NK-92 treated with Interleukin-12 subunit alpha and Interleukin-12 subunit beta, amount 100 ng/mL, for 24 hours (cell line): ENCODE measurements at regions not wholly inside any gene's neighbourhood (a gene's known extent, or its start where the extent isn't known, plus 50 kb on each side); places are given as distances from the start of the nearest gene placed in this dataset.

Experiments used
- DNase-seq: peaks from one replicate; lab custom pipeline; 2025; lab: John Stamatoyannopoulos, UW

DNA sequence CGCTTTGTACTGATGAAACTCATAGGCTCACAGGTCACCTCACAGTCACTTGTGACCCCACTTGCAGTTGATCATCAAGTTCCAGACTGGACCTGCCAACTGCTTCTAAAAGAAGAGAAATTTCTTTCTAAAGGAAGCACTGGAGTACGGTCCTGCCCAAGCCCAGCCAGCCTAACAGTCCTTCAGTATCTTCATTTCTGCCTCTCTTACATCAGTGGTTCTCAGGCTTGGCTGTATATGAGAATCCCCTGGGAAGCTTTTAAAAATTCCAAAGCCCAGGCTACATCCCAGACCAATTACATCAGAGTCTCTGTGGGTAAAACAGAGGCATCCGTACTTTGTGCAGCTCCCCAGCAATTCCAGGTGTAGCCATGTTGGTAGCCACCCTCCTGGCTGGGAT lies 282.1 kb downstream of the NFIB start:
- no peak for DNase-seq

DNA sequence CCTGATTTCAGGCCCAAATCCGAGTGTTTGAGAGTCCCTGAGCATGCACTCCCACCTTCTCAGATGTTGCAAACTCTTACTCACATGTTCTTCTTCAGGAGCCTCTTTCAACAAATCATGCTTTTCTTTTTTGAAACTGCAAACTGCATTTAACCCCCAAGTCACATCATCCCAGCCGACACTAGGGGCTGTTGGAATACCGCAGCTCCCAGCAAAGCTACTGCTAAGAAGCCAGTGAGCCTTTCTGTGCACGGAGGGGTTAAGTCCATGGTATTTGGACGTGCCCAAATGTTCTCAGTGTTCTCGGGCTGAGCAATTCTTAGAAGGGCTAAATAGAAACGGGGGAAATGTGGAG lies 282.9 kb downstream of the NFIB start:
- no peak for DNase-seq

DNA sequence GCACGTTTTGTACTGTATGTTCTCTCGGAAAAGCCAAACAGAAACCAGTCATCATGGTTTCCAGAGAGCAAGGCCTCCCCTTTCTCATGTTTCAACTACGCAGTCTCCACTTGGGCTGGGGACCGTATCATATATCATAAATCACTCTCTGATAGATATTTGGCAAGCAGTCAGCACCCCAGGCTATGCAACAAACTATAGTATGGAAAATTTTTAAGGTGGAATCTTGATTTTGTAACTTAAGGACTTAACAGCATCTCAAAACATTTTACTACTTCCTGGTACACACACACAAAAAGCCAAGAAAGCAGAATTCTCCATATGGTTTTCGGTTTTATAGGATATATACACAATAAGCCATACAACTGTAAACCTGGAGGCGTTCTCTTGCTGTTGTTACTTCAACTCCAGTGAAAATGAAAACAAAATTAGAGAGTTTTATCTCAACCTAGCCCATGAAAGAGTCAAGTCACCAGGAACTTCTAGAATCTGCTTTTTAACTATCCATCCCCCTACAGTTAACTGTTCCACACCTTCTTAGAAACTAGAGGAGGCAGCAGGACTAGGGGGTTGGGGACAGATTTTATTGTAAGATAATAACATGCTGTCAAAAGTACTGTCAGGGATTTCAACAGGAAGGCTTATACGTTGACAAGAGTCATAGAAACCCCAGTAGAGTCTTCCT lies 283.4 kb downstream of the NFIB start:
- DNase-seq, result no peak

DNA sequence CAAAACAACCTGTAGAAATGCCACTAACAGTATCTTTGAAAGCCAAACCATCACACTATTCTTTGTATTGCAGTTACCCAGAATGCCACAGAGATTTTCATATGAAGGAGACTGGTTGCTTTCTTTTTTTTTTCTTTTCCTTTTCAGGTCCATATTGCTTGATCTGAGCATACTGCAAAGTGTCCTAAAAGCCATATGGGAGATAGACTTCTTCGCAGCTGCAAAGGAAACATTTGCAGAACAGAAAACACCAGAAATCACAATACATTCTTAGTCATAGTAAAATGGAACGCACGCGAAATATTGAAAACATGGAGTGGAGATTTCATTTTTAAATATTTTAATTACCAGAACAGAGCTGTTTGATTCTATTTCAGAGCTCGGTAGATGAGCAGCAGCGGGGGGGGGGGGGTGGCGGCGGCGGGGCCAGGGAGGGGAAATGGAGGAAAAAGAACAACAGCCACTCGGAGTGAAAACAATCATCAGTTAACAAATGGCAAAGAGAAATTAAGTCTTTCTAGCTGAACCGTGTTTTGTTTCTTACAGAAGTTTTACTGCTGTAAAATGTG lies 284.1 kb downstream of the NFIB start:
- no peak for DNase-seq

DNA sequence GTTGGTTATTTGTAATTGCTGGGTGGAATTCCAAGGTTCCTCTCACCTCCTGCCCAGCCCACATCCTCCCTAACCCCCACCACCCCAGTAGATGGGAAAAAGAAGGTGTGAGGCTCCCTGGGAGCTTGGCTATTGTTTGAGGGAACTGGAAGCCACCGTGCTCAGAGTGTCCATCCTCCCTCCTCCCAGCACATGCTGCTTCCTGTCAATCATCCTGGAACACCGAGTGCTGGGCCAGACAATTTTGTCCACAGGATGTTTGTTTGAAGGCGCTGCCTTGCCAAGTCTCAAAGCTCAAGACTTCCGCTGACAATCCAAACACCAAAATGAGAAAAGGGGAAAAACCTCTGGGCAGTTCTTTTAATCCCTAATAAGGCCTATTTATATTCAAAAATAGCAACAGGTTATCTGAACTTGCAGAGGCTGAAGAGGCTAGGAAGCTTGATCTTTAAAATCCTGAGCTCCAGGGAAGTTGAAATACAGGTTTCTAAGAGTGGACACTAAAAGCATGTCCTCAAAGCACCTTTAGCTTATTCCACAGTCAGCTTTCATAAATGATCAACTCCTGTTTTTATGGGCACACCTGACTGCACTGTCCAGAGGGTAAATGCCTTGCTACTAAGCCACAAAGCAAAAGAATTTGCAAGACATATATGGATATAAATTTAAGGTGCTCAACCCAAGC lies 286.7 kb downstream of the NFIB start:
- DNase-seq, result no peak

DNA sequence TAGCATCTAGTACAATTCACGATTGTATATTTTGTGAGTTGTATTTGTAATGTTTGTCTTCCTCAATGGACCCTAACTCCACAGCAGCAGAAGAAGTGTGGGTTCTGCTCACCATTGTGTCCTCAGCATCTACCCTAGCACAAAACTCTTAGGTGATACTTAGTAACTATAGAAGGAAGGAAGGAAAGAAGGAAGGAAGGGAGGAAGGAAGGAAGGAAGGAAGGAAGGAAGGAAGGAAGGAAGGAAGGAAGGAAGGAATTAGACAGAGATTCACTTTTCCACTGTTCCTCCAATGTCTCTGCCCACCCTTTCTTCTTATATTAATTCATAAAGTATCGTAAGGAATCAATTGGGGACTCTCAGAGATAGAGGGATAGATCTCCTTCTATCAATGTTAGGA lies 288.2 kb downstream of the NFIB start:
- no peak for DNase-seq

DNA sequence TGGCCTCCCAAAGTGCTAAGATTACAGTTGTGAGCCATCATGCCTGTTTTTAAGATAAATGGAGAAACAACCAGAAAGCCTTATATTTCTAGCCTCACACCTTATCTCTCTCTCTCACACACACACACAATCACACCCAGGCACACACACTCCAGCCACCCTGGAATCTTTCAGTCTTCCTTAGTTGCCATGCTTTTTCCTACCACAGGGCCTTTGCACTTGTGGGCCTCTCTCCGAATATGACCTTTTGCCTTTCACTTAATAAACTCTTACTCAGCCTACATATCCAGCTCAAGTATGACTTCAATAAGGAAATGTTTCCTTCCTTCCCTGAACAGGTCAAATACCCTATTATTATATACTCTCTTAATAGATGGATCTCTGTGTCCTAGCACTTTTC lies 290.7 kb downstream of the NFIB start:
- no peak for DNase-seq

DNA sequence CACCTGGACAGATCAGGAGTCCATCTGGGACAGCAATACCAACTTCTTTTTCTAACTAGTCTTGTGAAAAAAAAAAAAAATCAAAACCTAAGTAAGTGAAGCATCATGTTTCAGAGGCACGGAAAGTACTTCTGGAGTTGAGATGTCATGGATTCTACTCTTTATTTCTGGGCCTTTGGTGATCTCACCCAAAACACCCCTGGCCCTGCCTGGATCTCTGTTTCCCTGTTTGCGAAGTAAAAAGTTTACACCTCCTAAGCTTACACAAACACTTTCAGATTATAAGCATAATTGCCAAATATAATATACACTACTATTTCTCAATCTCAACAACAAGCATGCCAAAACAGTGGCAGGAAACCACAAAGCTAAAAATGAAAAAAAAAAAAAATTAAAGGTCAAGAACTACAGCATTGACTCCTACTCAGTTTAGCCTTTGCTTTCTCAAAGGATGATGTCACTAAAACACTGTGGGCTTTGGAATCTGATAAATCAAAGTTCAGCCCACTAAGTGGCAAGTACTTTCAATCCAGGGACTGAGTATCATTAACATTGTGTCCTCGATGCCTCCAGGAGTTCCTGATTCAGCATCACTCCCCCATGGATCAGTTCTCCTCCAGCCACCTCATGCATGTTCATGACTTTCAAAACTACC lies 291.9 kb downstream of the NFIB start:
- no peak for DNase-seq

DNA sequence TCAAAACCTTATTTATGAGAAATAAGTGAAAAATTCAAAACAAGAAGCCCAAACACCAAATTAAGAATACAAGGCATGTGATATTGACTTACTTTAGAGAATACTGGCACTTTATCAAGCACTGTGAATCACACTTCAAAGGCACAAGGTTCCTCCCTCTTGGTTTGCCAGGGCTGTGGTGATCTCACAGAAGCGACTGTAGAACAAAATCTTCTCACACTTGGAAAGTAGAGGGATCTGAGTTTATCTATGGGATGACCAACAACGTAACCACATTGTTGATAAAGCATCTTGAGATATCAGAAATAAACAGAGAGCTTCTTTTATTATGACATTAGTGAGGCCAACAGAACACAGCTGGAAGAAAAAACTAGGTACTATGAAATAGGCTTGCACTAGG lies 295.9 kb downstream of the NFIB start:
- DNase-seq, result no peak

DNA sequence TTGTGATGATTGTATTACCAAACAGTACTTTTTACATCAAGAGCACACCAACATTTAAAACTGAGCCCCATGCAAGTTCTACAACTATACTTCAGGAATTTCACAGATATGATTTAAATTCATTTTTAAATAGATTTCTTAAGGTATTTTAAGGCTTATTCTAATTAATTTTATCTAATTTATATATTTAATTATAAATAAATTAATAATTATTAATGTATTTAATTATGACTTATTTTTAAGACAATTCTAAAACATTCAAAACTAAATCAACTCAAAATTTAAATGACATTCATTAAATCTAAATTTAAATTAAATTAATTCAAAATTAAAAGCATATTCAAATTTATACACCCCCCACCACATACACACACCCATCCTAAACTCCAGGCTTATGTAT lies 299.2 kb downstream of the NFIB start:
- no peak for DNase-seq

DNA sequence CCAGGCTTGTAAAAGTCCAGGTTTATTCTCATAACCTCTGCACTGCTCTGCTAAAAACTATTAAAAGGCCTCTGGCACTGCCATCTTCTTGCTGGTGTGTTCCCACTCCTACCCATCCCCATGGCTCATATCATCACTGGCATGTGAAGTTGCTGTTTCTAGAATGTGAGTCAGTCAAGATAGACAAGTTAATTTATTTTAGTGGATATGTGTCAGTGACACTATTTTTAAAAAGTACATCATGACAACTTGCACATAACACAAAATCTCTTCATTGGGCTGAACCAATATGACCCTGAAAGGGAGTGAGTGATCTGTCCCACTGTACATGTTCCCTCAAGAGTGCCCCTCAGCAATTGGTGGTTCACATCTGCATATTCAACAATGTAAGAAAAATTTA lies 299.7 kb downstream of the NFIB start:
- no peak for DNase-seq

DNA sequence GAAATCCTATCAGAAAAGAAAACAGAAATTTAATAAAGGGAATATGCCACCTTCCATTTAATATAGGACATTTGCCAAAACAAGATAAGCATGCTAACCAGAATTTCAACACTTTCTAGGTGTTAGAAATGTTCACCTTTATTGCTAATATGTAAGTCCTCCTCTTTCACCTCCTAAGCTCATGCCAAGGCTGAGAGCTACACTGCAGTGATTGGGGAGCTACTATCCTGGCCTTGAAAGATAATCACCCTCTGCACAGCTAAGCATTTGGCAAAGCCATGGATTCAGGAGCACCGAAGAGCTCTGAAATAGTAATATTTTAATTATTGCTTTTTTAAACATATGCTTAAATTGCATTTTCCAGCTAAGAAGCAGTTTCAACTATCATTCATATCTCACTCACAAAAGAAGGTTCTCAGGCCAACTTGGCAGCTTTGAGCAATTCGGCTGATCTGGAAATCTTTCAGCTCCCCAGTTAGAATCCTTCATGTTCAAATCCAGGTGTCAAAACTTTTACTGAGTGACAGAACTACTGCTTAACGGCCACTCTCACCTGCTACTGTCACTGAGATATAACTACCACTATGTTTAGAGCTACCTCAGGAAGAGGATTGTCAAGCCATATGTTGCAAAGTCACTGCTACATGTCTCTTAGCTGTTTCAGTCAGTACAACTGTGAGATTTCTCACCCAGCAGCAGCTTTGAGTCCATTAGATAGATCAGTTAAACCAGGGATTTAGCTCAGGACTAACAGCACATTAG lies 302.0 kb downstream of the NFIB start:
- DNase-seq, result no peak

DNA sequence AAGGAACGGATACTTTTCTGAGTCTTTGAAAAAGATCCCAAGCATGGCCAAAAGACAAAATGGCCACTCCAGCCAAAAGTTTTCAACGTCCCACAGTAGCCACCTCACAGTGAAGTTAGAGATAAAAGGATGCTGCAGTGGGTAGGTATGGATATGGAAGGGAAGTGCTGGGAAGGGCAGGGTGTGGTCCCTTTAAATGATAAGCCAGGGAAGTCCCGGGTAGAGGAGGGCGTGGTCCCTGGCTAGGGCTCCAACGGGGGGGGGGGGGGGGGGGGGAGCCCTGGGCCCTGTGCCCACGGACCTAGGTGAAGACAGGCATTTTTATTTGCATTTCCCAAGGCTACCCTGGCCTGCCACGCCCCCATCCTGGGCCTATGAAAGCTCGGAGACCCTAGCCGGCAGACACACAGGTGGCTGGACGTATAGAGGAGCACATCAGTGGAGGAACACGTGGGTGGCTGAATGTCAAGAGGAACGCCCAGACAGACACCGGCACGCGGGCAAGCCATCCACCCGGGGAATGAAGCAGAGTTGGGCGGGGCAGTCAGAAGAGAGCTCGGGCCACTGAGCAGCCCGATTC lies 306.7 kb downstream of the NFIB start:
- no peak for DNase-seq

DNA sequence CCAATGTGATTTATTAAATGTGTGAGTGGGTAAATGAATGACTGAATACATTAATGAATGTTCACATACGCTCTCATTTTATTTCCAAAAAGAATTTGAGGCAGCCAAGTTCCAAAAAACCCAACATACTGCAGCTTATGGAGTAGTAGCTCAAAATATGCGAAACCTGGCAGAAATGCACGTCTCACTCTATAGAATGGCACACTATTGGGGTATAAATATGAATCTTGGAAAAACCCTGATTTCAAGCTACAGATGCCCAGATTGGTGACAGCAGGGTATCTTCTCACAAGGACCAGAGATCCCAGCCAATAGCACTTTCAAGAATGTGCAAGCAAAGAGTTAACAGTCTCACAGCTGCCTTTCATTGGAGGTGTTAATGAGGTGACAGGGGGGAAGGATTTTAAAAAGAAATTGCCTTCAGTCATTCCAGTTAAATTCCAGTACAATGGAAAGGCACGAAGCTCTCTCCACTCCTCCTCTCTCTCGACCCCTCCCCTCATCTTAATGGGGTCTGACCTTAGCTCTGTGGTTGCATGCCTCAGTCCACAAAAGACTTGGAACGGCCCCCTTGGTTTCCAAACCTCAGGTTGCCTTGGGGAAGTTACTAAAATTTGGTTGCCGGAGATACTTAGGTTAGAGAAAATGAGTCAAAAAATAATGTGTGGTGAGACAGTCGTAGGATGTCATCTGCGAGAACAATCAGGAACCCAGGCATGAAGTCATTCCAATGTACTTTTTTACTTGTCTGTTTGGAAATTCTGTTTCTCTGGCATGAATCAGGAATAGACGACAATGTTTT lies 307.4 kb downstream of the NFIB start:
- DNase-seq, result no peak

DNA sequence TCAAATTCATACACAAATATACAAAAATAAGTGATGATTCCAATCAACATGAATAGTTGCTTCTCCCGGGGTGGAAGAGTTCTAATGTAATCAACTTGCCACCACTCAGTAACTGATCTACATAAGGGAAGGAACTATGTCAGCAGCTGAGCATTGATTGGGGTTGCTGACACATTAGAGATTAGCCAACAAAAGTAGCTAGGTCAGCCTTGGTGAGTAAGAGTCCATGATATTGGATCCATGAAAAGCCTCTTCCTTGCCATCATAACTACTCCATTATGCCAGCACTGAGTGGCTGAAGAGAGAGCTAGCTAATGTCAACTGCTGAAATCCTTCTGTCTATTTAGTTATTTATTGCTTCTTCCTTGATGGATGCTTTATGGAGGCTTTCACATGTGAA lies 309.8 kb downstream of the NFIB start:
- no peak for DNase-seq

DNA sequence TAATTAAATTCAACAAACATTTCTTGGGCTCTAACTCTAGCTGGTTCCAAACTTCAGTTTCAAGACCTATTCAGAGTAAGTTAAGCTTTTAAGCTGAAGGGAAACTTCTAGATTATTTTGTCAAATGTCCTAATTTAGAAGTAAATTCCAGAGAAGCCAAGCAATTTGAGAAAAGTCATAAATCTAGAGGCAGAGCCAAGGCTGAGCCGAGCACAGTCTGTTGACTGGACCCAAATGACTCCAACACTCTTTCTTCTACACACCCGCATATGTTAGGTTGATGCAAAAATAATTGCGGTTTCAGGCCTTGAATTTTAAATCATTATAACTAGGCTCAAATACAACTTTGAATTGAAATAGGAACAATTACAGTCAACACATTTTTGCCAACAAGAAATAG lies 319.7 kb downstream of the NFIB start:
- no peak for DNase-seq

DNA sequence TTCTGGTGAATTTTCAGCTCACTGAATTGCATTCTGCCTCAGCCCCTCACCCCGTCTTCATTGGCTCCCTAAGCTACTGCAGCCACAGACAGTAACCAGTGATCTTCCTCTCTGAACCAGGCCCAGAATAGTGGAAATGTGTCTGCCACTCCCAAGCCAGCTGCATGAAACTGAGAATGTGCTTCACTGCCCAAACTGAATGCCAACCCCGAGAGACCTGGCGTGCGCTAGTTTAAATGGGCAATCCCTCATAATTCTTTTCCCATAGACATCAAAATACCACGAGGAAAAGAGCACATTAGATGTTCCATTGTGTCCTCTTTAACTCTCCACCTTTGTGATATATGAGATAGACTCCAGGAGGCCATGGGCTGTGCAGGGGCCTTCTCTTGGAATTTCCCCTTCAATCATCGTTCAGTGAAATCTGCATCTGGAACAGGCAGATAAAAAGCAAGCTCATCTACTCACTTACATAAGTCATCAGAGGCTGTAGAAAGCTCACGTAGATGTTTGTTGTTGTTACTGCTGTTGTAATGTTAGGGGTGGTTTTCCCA lies 320.2 kb downstream of the NFIB start:
- no peak for DNase-seq

DNA sequence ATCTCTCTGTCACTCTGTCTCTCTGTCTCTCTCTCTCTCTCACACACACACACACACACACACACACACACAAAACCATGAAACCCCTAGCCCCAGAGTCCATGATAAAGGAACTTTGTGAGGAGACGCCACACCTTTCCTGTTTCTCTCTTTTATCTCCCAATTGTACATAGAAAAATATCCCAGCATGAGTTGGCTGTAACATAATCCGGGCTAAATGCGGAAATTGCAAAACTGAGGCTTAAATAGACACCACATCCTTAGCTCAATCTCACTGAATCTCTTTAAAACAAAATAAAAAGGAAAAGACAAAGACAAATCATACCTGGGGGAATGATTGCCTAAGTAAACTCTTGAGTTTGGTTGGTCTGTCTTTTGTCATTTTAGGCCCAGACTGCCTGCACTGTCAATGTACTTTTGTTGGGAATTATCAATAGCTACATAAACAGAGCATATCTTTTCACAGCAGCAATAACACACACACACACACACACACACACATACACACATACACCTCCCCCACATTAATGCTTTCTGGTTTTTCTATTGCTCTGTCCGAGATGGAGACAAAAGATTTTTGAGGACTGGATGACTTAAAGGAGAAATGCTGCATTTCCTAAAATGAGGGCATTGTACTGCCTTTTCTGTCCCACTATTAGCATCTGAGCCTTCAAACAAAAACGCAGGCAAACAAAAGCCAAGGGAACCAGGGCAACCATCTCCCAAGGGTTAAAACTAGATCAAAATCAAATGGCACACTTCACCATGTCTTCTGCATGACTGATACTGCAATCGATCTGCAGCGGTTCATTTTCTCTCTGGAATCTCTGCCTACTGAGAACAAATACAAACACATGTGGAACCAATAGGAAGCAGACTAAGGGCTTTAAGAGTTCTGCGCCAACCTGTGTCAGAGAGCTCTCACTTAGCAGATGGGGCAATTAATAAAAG lies 321.5 kb downstream of the NFIB start:
- DNase-seq, result no peak

DNA sequence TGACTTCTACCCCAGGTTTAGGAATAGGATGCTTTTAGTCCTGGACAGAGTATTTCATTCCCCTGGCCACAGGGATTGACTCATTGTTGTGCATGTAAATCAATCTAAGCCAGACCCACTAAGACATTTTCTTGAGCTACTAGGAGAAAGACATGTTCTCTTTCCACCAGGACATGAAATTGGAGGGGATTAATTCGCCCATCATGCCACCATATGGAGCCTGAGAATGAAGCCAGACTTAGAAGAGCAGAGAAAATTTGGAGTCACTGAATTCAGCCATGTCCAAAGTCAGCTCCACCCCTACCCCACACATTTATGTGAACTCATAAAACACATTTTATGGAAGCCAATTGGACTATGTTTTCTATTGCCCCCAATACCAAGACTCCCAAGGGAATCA lies 322.5 kb downstream of the NFIB start:
- DNase-seq, result no peak

DNA sequence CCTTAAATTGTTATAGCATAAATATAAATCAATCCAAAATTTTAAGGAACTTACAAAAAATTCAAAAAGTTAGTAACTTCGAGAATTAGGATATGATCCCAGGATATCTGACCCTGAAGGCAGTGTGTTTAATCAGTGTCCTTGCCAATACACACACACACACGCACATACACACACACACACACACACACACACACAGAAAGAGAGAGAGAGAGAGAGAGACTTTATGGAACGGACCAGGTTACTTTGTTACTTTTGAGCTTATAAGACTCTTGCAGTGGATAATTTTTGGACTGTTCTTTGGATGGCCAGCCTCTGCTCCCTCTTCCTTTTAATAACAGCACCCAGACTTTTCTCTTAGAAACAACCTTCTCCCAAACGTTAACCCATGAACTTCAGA lies 322.9 kb downstream of the NFIB start:
- DNase-seq, result no peak
